HG03108 (cell line): ENCODE measurements at regions not wholly inside any gene's neighbourhood (a gene's known extent, or its start where the extent isn't known, plus 50 kb on each side); places are given as distances from the start of the nearest gene placed in this dataset.

Source experiments
- ATAC-seq: cut with Tn5 transposase; IDR thresholded peaks from one replicate; pipeline ENCODE4 v1.9.1; 2021; ENCODE audit warnings: moderate library complexity; ENCODE audit not compliant: unreplicated experiment

GRCh38 chr3:30162579-30162978 lies 443.8 kb upstream of the TGFBR2 start:
- ATAC-seq, result no peak

GRCh38 chr3:30166535-30166934 lies 439.9 kb upstream of the TGFBR2 start:
- ATAC-seq, result no peak

GRCh38 chr3:30167541-30168011 lies 438.8 kb upstream of the TGFBR2 start:
- no peak for ATAC-seq

- no peak for ATAC-seq
Observed at GRCh38 chr3:30169487-30169886, 436.9 kb upstream of the TGFBR2 start.

GRCh38 chr3:30170681-30171438 lies 435.5 kb upstream of the TGFBR2 start:
- no peak for ATAC-seq

- no peak for ATAC-seq
Observed at GRCh38 chr3:30174357-30174756, 432.0 kb upstream of the TGFBR2 start.

GRCh38 chr3:30180310-30181177 lies 425.9 kb upstream of the TGFBR2 start:
- ATAC-seq, result no peak

GRCh38 chr3:30181178-30181465 lies 425.3 kb upstream of the TGFBR2 start:
- no peak for ATAC-seq

GRCh38 chr3:30181581-30181980 lies 424.8 kb upstream of the TGFBR2 start:
- no peak for ATAC-seq

GRCh38 chr3:30183421-30183820 lies 423.0 kb upstream of the TGFBR2 start:
- no peak for ATAC-seq

- ATAC-seq, result no peak
Observed at GRCh38 chr3:30184091-30184810, 422.1 kb upstream of the TGFBR2 start.

GRCh38 chr3:30185872-30186271 lies 420.5 kb upstream of the TGFBR2 start:
- ATAC-seq, result no peak

GRCh38 chr3:30186741-30187219 lies 419.6 kb upstream of the TGFBR2 start:
- ATAC-seq, result no peak

- no peak for ATAC-seq
Observed at GRCh38 chr3:30187366-30187765, 419.0 kb upstream of the TGFBR2 start.

- no peak for ATAC-seq
Observed at GRCh38 chr3:30188713-30189112, 417.7 kb upstream of the TGFBR2 start.

GRCh38 chr3:30189900-30190299 lies 416.5 kb upstream of the TGFBR2 start:
- ATAC-seq, result no peak

GRCh38 chr3:30193625-30194044 lies 412.8 kb upstream of the TGFBR2 start:
- ATAC-seq, result no peak

- no peak for ATAC-seq
Observed at GRCh38 chr3:30195352-30195751, 411.0 kb upstream of the TGFBR2 start.

GRCh38 chr3:30198162-30198561 lies 408.2 kb upstream of the TGFBR2 start:
- ATAC-seq, result no peak

GRCh38 chr3:30199096-30199759 lies 407.2 kb upstream of the TGFBR2 start:
- ATAC-seq, result no peak

- ATAC-seq, result no peak
Observed at GRCh38 chr3:30199855-30200254, 406.5 kb upstream of the TGFBR2 start.
